OCI-LY3 (cell line): ENCODE measurements at regions not wholly inside any gene's neighbourhood (a gene's known extent, or its start where the extent isn't known, plus 50 kb on each side); places are given as distances from the start of the nearest gene placed in this dataset.

Source experiments
- H2AFZ ChIP-seq: fragments of 200-600, 300-600 bp; shearing (Covaris generic); 2 replicates; pipeline ENCODE4 v1.6.0; 2014; ENCODE audit warnings: antibody characterized with exemption, low read depth, low read length
- H3K27ac ChIP-seq: fragments of 200-600, 300-600 bp; sonication (generic); 2 replicates; pipeline ENCODE4 v1.5.1; 2014; ENCODE audit warnings: mild to moderate bottlenecking, low read length, moderate library complexity, mixed read lengths
- H3K27me3 ChIP-seq: fragments of 200-600, 300-600 bp; sonication (generic); 2 replicates; pipeline ENCODE4 v1.6.1; 2014; ENCODE audit warnings: low read depth, low read length, mixed read lengths
- H3K36me3 ChIP-seq: fragments of 200-600, 300-600 bp; sonication (generic); replicated peaks from 2 replicates; pipeline ENCODE3; 2014; ENCODE audit warnings: low read depth, low read length, mixed read lengths
- H3K4me1 ChIP-seq: fragments of 300-600, 200-600 bp; sonication (generic); 2 replicates; pipeline ENCODE4 v1.6.1; 2014; ENCODE audit warnings: low read length, mixed read lengths
- H3K4me2 ChIP-seq: fragments of 200-600, 300-600 bp; sonication (generic); 2 replicates; pipeline ENCODE4 v1.6.1; 2014; ENCODE audit warnings: low read length, mixed read lengths
- H3K4me3 ChIP-seq: fragments of 300-600, 200-600 bp; sonication (generic); 2 replicates; pipeline ENCODE4 v1.5.1; 2014; ENCODE audit warnings: antibody characterized with exemption, mild to moderate bottlenecking, low read length, moderate library complexity
- H3K79me2 ChIP-seq: fragments of 300-600, 200-600 bp; shearing (Covaris generic); 2 replicates; pipeline ENCODE4 v1.6.1; 2014; ENCODE audit warnings: mild to moderate bottlenecking, low read length, mixed read lengths
- H3K9ac ChIP-seq: fragments of 300-600, 200-600 bp; shearing (Covaris generic); 2 replicates; pipeline ENCODE4 v1.6.0; 2014; ENCODE audit warnings: mild to moderate bottlenecking, low read length, moderate library complexity
- H3K9me3 ChIP-seq: fragments of 200-600, 300-600 bp; shearing (Covaris generic); 2 replicates; pipeline ENCODE4 v1.6.1; 2014; ENCODE audit warnings: low read length, mixed read lengths; ENCODE audit not compliant: insufficient read depth
- H4K20me1 ChIP-seq: fragments of 200-600, 300-600 bp; sonication (generic); 2 replicates; pipeline ENCODE4 v1.6.1; 2016; ENCODE audit warnings: low read length, mixed read lengths; ENCODE audit not compliant: insufficient read depth
- EZH2phosphoT487 ChIP-seq: fragments of 200-600 bp; shearing (Covaris generic); IDR thresholded peaks from 2 replicates; pipeline ENCODE4 v1.6.1; 2018; ENCODE audit warnings: antibody characterized with exemption, mixed run types, low read depth
- TF ChIP-seq, protein P1 (sequence below): fragments of 200-600, 300-600 bp; sonication (generic); IDR thresholded peaks from 2 replicates; pipeline ENCODE4 v1.5.1; 2014; ENCODE audit warnings: antibody characterized with exemption, low read length, low read depth

DNA sequence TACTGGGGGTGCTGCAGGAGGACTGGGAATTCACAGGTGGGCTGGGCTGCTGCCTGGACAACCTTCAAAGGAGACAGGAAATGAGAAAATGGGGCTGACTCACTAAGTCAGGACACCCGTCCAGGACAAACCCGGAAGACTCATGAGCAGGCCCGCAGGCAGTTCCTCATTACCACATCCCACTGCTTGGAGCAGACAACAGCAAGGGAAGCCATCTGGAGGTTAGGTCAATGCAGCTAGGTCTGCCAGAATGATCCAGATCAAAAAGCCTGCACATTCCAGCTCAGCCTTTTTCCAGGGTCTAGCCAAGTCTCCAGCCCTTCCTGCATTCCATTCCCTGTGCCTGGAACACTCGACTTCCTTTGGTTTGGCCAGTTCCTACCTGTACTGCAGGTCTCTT, 536.5 kb upstream of the CDH11 start:
- Histone ChIP-seq H3K36me3 (no peaks in the 10 kb centered on the region), H4K20me1 (no peaks in the 10 kb centered on the region), H3K4me3 (no peak overlapping the region), H3K27me3 (no peaks in the 10 kb centered on the region), H3K79me2 (no peaks in the 10 kb centered on the region), H3K9ac (no peak overlapping the region), H3K4me2 (no peak overlapping the region), H2AFZ (no peak overlapping the region), H3K4me1 (no peaks in the 10 kb centered on the region), H3K27ac (no peak overlapping the region), H3K9me3 (no peaks in the 10 kb centered on the region)
- TF ChIP-seq, protein P1, sequence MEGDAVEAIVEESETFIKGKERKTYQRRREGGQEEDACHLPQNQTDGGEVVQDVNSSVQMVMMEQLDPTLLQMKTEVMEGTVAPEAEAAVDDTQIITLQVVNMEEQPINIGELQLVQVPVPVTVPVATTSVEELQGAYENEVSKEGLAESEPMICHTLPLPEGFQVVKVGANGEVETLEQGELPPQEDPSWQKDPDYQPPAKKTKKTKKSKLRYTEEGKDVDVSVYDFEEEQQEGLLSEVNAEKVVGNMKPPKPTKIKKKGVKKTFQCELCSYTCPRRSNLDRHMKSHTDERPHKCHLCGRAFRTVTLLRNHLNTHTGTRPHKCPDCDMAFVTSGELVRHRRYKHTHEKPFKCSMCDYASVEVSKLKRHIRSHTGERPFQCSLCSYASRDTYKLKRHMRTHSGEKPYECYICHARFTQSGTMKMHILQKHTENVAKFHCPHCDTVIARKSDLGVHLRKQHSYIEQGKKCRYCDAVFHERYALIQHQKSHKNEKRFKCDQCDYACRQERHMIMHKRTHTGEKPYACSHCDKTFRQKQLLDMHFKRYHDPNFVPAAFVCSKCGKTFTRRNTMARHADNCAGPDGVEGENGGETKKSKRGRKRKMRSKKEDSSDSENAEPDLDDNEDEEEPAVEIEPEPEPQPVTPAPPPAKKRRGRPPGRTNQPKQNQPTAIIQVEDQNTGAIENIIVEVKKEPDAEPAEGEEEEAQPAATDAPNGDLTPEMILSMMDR: no peak
- TF ChIP-seq EZH2phosphoT487: no peak

DNA sequence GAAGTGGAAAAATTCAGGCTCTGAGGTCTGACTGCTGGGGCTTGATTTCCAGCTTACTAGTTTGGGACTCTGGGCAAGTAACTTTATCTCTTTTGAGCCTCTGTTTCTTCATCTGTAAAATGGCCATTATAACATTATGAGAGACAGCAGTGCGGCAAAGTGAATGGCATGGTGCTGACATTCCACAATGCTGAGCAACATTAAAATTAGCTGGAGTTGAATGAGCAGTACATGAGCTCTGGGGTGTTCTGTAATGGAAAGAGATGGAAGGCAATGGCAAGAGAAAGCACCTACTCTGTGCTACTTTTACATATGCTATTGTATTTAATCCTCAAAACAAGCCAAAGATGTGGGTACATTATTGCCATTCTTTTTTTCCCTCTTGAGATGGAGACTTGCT, 535.7 kb upstream of the CDH11 start:
- no peaks in the 10 kb centered on the region for H4K20me1 ChIP-seq
- no peaks in the 10 kb centered on the region for H3K79me2 ChIP-seq
- H2AFZ ChIP-seq: no peak overlapping the region
- no peak overlapping the region for H3K4me3 ChIP-seq
- H3K4me1 ChIP-seq: no peaks in the 10 kb centered on the region
- no peak overlapping the region for H3K27ac ChIP-seq
- no peaks in the 10 kb centered on the region for H3K9me3 ChIP-seq
- no peaks in the 10 kb centered on the region for H3K36me3 ChIP-seq
- TF ChIP-seq EZH2phosphoT487: no peak
- TF ChIP-seq, protein P1: no peak
- H3K4me2 ChIP-seq: no peak overlapping the region
- no peak overlapping the region for H3K9ac ChIP-seq
- H3K27me3 ChIP-seq: no peaks in the 10 kb centered on the region

DNA sequence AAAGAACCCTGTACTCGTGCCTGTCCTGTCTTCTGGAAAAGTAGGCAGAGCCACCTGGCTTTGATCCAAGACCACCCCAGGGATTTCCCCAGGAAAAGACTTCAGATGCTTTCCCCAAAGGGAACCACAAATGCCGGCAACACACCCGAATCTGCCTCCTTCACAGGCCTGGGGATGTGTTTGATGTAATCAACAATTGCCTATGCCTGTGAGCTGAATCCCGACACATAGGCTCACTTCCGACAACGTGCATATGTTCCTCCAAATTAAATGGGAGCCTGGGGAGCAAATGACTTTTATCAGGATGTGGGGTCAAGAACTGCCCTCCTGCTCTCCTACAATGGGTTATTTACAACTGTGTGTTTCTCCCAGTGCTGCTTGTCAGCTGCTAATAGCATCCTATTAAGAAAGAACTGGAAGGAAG, 535.2 kb upstream of the CDH11 start:
- TF ChIP-seq EZH2phosphoT487: no peak
- TF ChIP-seq, protein P1: no peak
- H3K4me1 ChIP-seq: no peaks in the 10 kb centered on the region
- H3K27me3 ChIP-seq: no peaks in the 10 kb centered on the region
- no peak overlapping the region for H3K27ac ChIP-seq
- H2AFZ ChIP-seq: no peak overlapping the region
- no peak overlapping the region for H3K4me3 ChIP-seq
- no peaks in the 10 kb centered on the region for H3K79me2 ChIP-seq
- H3K9ac ChIP-seq: no peak overlapping the region
- no peaks in the 10 kb centered on the region for H4K20me1 ChIP-seq
- H3K36me3 ChIP-seq: no peaks in the 10 kb centered on the region
- H3K9me3 ChIP-seq: no peaks in the 10 kb centered on the region
- H3K4me2 ChIP-seq: no peak overlapping the region

DNA sequence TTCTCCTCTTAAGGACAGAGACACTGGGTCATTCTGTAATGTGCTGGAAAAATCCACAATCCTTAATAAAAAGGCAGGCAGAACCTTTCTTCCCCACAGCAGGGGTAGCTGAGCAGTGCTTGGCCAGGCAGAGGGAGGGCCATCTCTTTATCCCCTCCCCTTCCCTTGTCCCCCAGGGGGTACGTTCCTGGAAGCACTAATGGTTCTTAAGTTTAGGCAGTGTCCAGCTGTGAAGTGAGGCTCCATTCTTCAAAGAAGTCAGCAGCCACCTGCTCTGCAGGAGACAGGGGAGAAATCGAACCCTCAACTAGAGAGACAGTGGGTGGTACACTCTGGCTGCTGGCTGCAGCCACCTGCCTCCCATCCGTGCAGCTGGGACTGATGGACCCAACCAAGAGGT, 533.9 kb upstream of the CDH11 start:
- H3K27me3 ChIP-seq: no peaks in the 10 kb centered on the region
- H3K4me2 ChIP-seq: no peak overlapping the region
- H4K20me1 ChIP-seq: no peaks in the 10 kb centered on the region
- H3K4me1 ChIP-seq: no peaks in the 10 kb centered on the region
- no peak overlapping the region for H2AFZ ChIP-seq
- no peak overlapping the region for H3K27ac ChIP-seq
- TF ChIP-seq, protein P1: no peak
- no peak for TF ChIP-seq EZH2phosphoT487
- no peaks in the 10 kb centered on the region for H3K36me3 ChIP-seq
- H3K4me3 ChIP-seq: no peak overlapping the region
- H3K79me2 ChIP-seq: no peaks in the 10 kb centered on the region
- H3K9me3 ChIP-seq: no peaks in the 10 kb centered on the region
- H3K9ac ChIP-seq: no peak overlapping the region
